ENCODE measurements at regions not wholly inside any gene's neighbourhood (a gene's known extent, or its start where the extent isn't known, plus 50 kb on each side); places are given as distances from the start of the nearest gene placed in this dataset.

DNA sequence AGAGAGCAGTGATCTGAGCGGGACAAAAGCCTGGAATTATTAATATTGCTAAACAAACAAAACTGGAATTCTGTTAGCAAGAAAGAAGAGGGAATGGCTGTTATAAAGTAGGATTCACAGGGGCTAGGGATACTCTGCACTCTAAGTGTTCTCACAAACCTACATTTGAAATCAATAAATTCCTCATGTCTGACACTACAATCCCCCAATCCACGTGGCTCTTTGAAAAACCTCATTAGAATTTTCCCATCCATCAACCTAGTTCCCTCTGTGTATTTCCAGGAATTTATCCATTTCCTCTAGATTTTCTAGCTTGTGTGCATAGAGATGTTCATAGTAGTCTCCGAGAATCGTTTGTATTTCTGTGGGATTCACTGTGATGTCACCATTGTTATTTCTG is 307.5 kb downstream of the RBM26 start:
- no peak overlapping the region for H2BK15ac ChIP-seq (ENCODE audit: low read length)
- DNase-seq (ENCODE audit: low spot score), result no peak
- no peaks in the 10 kb centered on the region for H3K79me1 ChIP-seq (ENCODE audit: low read depth, low read length)
- no peak overlapping the region for H3K14ac ChIP-seq (ENCODE audit: low read length)
- no peak overlapping the region for H3K27ac ChIP-seq (replicated peaks; ENCODE audit: low read length)
- no peak overlapping the region for H2BK12ac ChIP-seq (ENCODE audit: low read length)
- no peaks in the 10 kb centered on the region for H3K36me3 ChIP-seq (replicated peaks in 1 of 2; ENCODE audit: control insufficient read depth in 2 of 2, insufficient read depth in 2 of 2, low read length in 2 of 2)
- no peaks in the 10 kb centered on the region for H3K9me3 ChIP-seq (replicated peaks in 1 of 2; ENCODE audit: control insufficient read depth in 2 of 2, insufficient read depth in 1 of 2, low read depth in 1 of 2, low read length in 2 of 2)
- H2AFZ ChIP-seq (ENCODE audit: low read length), result no peak overlapping the region
- no peak overlapping the region for H4K91ac ChIP-seq (ENCODE audit: low read depth, low read length, poor library complexity)
- no peaks in the 10 kb centered on the region for H3K4me1 ChIP-seq (ENCODE audit: control insufficient read depth in 2 of 2, insufficient read depth in 1 of 2, low read depth in 1 of 2, low read length in 2 of 2)
- H3K4ac ChIP-seq (ENCODE audit: low read length), result no peak overlapping the region
- WGBS, 2 donors (ENCODE audit: extremely low coverage in 2 of 2, insufficient read length in 2 of 2, insufficient replicate concordance in 1 of 2), result no CpG with 5 or more reads among the region's 4 CpGs
- no peak overlapping the region for H3K18ac ChIP-seq (ENCODE audit: low read length)
- H2BK5ac ChIP-seq (ENCODE audit: low read length), result no peak overlapping the region
- H2BK120ac ChIP-seq (ENCODE audit: low read depth, low read length), result no peak overlapping the region
- no peak overlapping the region for H3K4me2 ChIP-seq (ENCODE audit: insufficient read depth, low read length, poor library complexity, severe bottlenecking)
- no peak overlapping the region for H4K8ac ChIP-seq (ENCODE audit: low read depth, low read length)
- H3K4me3 ChIP-seq (ENCODE audit: low read length in 2 of 2), result no peak overlapping the region
- no peak overlapping the region for H3K9ac ChIP-seq (ENCODE audit: low read depth, low read length, poor library complexity)
- H3K27me3 ChIP-seq (ENCODE audit: control insufficient read depth in 3 of 3, insufficient read depth in 3 of 3, low read depth in 1 of 3, low read length in 3 of 3), result no peaks in the 10 kb centered on the region
- no peak overlapping the region for H2AK5ac ChIP-seq (ENCODE audit: low read depth, low read length)
- no peak overlapping the region for H3K23ac ChIP-seq (ENCODE audit: low read depth, low read length, poor library complexity)

DNA sequence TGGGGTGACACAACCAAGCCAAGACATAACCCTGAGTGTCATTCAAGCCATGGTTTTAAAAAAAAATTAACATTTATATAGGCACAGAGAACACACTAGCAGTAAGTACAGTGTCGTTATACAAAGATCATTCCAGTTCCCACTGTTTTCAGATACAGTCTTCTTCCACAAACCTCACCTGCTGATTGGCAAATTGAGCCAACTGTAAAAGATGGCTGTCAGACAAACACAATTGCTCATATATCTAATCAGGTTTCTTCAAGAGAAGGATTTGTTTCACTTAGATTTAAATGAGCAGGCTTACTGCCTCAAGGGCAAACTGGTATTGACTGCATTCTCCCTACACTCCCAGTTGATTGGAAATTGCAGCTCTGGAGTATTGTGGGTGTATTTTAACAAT is 308.9 kb downstream of the RBM26 start:
- DNase-seq (ENCODE audit: low spot score), result no peak
- Histone ChIP-seq H3K79me1 (ENCODE audit: low read depth, low read length) (no peaks in the 10 kb centered on the region), H3K27me3 (ENCODE audit: control insufficient read depth in 3 of 3, insufficient read depth in 3 of 3, low read depth in 1 of 3, low read length in 3 of 3) (no peaks in the 10 kb centered on the region), H2BK12ac (ENCODE audit: low read length) (no peak overlapping the region), H3K4ac (ENCODE audit: low read length) (no peak overlapping the region), H2BK120ac (ENCODE audit: low read depth, low read length) (no peak overlapping the region), H2AFZ (ENCODE audit: low read length) (no peak overlapping the region), H2BK5ac (ENCODE audit: low read length) (no peak overlapping the region), H3K36me3 (replicated peaks in 1 of 2; ENCODE audit: control insufficient read depth in 2 of 2, insufficient read depth in 2 of 2, low read length in 2 of 2) (no peaks in the 10 kb centered on the region), H2BK15ac (ENCODE audit: low read length) (no peak overlapping the region), H4K91ac (ENCODE audit: low read depth, low read length, poor library complexity) (no peak overlapping the region), H3K4me1 (ENCODE audit: control insufficient read depth in 2 of 2, insufficient read depth in 1 of 2, low read depth in 1 of 2, low read length in 2 of 2) (no peaks in the 10 kb centered on the region), H3K4me3 (ENCODE audit: low read length in 2 of 2) (no peak overlapping the region), H3K4me2 (ENCODE audit: insufficient read depth, low read length, poor library complexity, severe bottlenecking) (no peak overlapping the region), H3K27ac (replicated peaks; ENCODE audit: low read length) (no peak overlapping the region), H3K9me3 (replicated peaks in 1 of 2; ENCODE audit: control insufficient read depth in 2 of 2, insufficient read depth in 1 of 2, low read depth in 1 of 2, low read length in 2 of 2) (no peaks in the 10 kb centered on the region), H3K23ac (ENCODE audit: low read depth, low read length, poor library complexity) (no peak overlapping the region), H3K14ac (ENCODE audit: low read length) (no peak overlapping the region), H3K18ac (ENCODE audit: low read length) (no peak overlapping the region), H3K9ac (ENCODE audit: low read depth, low read length, poor library complexity) (no peak overlapping the region), H2AK5ac (ENCODE audit: low read depth, low read length) (no peak overlapping the region), H4K8ac (ENCODE audit: low read depth, low read length) (no peak overlapping the region)
- no CpG with 5 or more reads among the region's 1 CpG for WGBS, 2 donors (ENCODE audit: extremely low coverage in 2 of 2, insufficient read length in 2 of 2, insufficient replicate concordance in 1 of 2)

DNA sequence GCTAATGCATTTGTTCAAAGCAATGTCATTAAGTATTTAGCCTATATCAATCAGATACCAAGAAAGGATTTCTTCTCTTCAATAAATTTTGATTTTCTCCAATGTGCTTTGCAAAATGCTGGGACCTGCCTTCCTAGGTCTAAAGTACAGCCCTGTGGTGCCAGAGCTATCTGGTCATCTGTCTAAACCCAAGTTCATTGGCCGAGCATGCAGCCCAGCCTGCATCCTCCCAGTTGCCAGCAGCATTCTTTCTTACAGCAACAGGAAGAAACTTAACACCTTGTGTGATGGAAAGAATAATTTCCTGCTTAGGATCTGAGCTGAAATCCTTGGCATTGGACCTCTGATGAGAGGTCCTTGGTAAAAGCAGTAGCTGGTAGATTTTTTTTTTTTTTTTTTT is 310.0 kb downstream of the RBM26 start:
- Histone ChIP-seq H3K4me3 (ENCODE audit: low read length in 2 of 2) (no peak overlapping the region), H3K4ac (ENCODE audit: low read length) (no peak overlapping the region), H3K9ac (ENCODE audit: low read depth, low read length, poor library complexity) (no peak overlapping the region), H3K9me3 (replicated peaks in 1 of 2; ENCODE audit: control insufficient read depth in 2 of 2, insufficient read depth in 1 of 2, low read depth in 1 of 2, low read length in 2 of 2) (no peaks in the 10 kb centered on the region), H2BK12ac (ENCODE audit: low read length) (no peak overlapping the region), H3K27ac (replicated peaks; ENCODE audit: low read length) (no peak overlapping the region), H4K91ac (ENCODE audit: low read depth, low read length, poor library complexity) (no peak overlapping the region), H2BK15ac (ENCODE audit: low read length) (no peak overlapping the region), H2AFZ (ENCODE audit: low read length) (no peak overlapping the region), H2BK5ac (ENCODE audit: low read length) (no peak overlapping the region), H3K27me3 (ENCODE audit: control insufficient read depth in 3 of 3, insufficient read depth in 3 of 3, low read depth in 1 of 3, low read length in 3 of 3) (no peaks in the 10 kb centered on the region), H3K79me1 (ENCODE audit: low read depth, low read length) (no peaks in the 10 kb centered on the region), H2BK120ac (ENCODE audit: low read depth, low read length) (no peak overlapping the region), H4K8ac (ENCODE audit: low read depth, low read length) (no peak overlapping the region), H3K18ac (ENCODE audit: low read length) (no peak overlapping the region), H3K4me2 (ENCODE audit: insufficient read depth, low read length, poor library complexity, severe bottlenecking) (no peak overlapping the region), H3K36me3 (replicated peaks in 1 of 2; ENCODE audit: control insufficient read depth in 2 of 2, insufficient read depth in 2 of 2, low read length in 2 of 2) (no peaks in the 10 kb centered on the region), H3K4me1 (ENCODE audit: control insufficient read depth in 2 of 2, insufficient read depth in 1 of 2, low read depth in 1 of 2, low read length in 2 of 2) (no peaks in the 10 kb centered on the region), H3K23ac (ENCODE audit: low read depth, low read length, poor library complexity) (no peak overlapping the region), H2AK5ac (ENCODE audit: low read depth, low read length) (no peak overlapping the region), H3K14ac (ENCODE audit: low read length) (no peak overlapping the region)
- WGBS, 2 donors (ENCODE audit: extremely low coverage in 2 of 2, insufficient read length in 2 of 2, insufficient replicate concordance in 1 of 2), result no CpG with 5 or more reads among the region's 1 CpG
- DNase-seq (ENCODE audit: low spot score), result no peak

GRCh38 chr13:79090552-79091124 is 315.4 kb downstream of the RBM26 start:
- no peaks in the 10 kb centered on the region for H3K4me1 ChIP-seq (ENCODE audit: control insufficient read depth in 2 of 2, insufficient read depth in 1 of 2, low read depth in 1 of 2, low read length in 2 of 2)
- no peak overlapping the region for H3K27ac ChIP-seq (replicated peaks; ENCODE audit: low read length)
- H2BK12ac ChIP-seq (ENCODE audit: low read length), result no peak overlapping the region
- H3K4me3 ChIP-seq (ENCODE audit: low read length in 2 of 2), result no peak overlapping the region
- H2BK5ac ChIP-seq (ENCODE audit: low read length), result no peak overlapping the region
- no peaks in the 10 kb centered on the region for H3K27me3 ChIP-seq (ENCODE audit: control insufficient read depth in 3 of 3, insufficient read depth in 3 of 3, low read depth in 1 of 3, low read length in 3 of 3)
- no peaks in the 10 kb centered on the region for H3K79me1 ChIP-seq (ENCODE audit: low read depth, low read length)
- H3K36me3 ChIP-seq (replicated peaks in 1 of 2; ENCODE audit: control insufficient read depth in 2 of 2, insufficient read depth in 2 of 2, low read length in 2 of 2), result no peaks in the 10 kb centered on the region
- no peak overlapping the region for H3K4me2 ChIP-seq (ENCODE audit: insufficient read depth, low read length, poor library complexity, severe bottlenecking)
- no CpG with 5 or more reads among the region's 4 CpGs for WGBS, 2 donors (ENCODE audit: extremely low coverage in 2 of 2, insufficient read length in 2 of 2, insufficient replicate concordance in 1 of 2)
- no peak overlapping the region for H3K4ac ChIP-seq (ENCODE audit: low read length)
- H3K23ac ChIP-seq (ENCODE audit: low read depth, low read length, poor library complexity), result no peak overlapping the region
- no peak overlapping the region for H3K14ac ChIP-seq (ENCODE audit: low read length)
- H3K18ac ChIP-seq (ENCODE audit: low read length), result no peak overlapping the region
- no peak overlapping the region for H2BK120ac ChIP-seq (ENCODE audit: low read depth, low read length)
- no peak overlapping the region for H4K8ac ChIP-seq (ENCODE audit: low read depth, low read length)
- no peak for DNase-seq (ENCODE audit: low spot score)
- H3K9ac ChIP-seq (ENCODE audit: low read depth, low read length, poor library complexity), result no peak overlapping the region
- H3K9me3 ChIP-seq (replicated peaks in 1 of 2; ENCODE audit: control insufficient read depth in 2 of 2, insufficient read depth in 1 of 2, low read depth in 1 of 2, low read length in 2 of 2), result no peaks in the 10 kb centered on the region
- H2BK15ac ChIP-seq (ENCODE audit: low read length), result no peak overlapping the region
- no peak overlapping the region for H2AFZ ChIP-seq (ENCODE audit: low read length)
- no peak overlapping the region for H4K91ac ChIP-seq (ENCODE audit: low read depth, low read length, poor library complexity)
- H2AK5ac ChIP-seq (ENCODE audit: low read depth, low read length), result no peak overlapping the region
